ENCODE measurements at regions not wholly inside any gene's neighbourhood (a gene's known extent, or its start where the extent isn't known, plus 50 kb on each side); places are given as distances from the start of the nearest gene placed in this dataset.

GRCh38 chr5:125551246-125551645, 804.8 kb upstream of the ZNF608 start:
- no peak overlapping the region for H3K4me3 ChIP-seq (replicated peaks in 1 of 3; ENCODE audit: insufficient read depth in 1 of 3, low read depth in 1 of 3, low read length in 3 of 3)
- H3K9ac ChIP-seq (replicated peaks; ENCODE audit: extremely low read depth, insufficient read depth, low read length), result no peak overlapping the region
- H3K27me3 ChIP-seq (ENCODE audit: control insufficient read depth in 2 of 2, insufficient read depth in 2 of 2, low read length in 2 of 2), result no peaks in the 10 kb centered on the region
- TF ChIP-seq, protein P1, sequence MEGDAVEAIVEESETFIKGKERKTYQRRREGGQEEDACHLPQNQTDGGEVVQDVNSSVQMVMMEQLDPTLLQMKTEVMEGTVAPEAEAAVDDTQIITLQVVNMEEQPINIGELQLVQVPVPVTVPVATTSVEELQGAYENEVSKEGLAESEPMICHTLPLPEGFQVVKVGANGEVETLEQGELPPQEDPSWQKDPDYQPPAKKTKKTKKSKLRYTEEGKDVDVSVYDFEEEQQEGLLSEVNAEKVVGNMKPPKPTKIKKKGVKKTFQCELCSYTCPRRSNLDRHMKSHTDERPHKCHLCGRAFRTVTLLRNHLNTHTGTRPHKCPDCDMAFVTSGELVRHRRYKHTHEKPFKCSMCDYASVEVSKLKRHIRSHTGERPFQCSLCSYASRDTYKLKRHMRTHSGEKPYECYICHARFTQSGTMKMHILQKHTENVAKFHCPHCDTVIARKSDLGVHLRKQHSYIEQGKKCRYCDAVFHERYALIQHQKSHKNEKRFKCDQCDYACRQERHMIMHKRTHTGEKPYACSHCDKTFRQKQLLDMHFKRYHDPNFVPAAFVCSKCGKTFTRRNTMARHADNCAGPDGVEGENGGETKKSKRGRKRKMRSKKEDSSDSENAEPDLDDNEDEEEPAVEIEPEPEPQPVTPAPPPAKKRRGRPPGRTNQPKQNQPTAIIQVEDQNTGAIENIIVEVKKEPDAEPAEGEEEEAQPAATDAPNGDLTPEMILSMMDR (IDR thresholded peaks at IDR 0.05; ENCODE audit: extremely low read depth in 1 of 2, insufficient read depth in 1 of 2, low read depth in 1 of 2, low read length in 2 of 2), result no peak
- TF ChIP-seq POLR2AphosphoS5 (IDR thresholded peaks at IDR 0.05; ENCODE audit: insufficient read depth, low read depth, low read length) (no peak), FOS (IDR thresholded peaks at IDR 0.05; ENCODE audit: borderline replicate concordance, insufficient read depth, low read length) (no peak), JUN (IDR thresholded peaks at IDR 0.05; ENCODE audit: borderline replicate concordance, insufficient read depth, insufficient read length, low read depth) (no peak), EZH2 (IDR thresholded peaks at IDR 0.05; ENCODE audit: borderline replicate concordance, low read depth, low read length, severe bottlenecking) (no peak), GATA2 (IDR thresholded peaks at IDR 0.05; ENCODE audit: insufficient read depth, insufficient read length, low read depth, low read length) (no peak), POLR2A (IDR thresholded peaks at IDR 0.05; ENCODE audit: low read depth, low read length) (no peak), MYC (IDR thresholded peaks at IDR 0.05; ENCODE audit: low read depth, low read length) (no peak)
- TF ChIP-seq, protein P2, sequence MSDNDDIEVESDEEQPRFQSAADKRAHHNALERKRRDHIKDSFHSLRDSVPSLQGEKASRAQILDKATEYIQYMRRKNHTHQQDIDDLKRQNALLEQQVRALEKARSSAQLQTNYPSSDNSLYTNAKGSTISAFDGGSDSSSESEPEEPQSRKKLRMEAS (IDR thresholded peaks at IDR 0.05; ENCODE audit: insufficient read depth, insufficient read length), result no peak
- no peaks in the 10 kb centered on the region for H3K36me3 ChIP-seq (ENCODE audit: control insufficient read depth in 2 of 2, extremely low read depth in 1 of 2, insufficient read depth in 2 of 2, low read length in 2 of 2)
- FAIRE-seq, result no peak
- no peaks in the 10 kb centered on the region for H4K20me1 ChIP-seq (replicated peaks; ENCODE audit: control insufficient read depth, extremely low read depth, insufficient read depth, low read length)
- ChIA-PET CTCF (interaction anchor here (3.2 to 4.0 kb wide), 2 partner anchors 8 to 66 kb away, joined by 17 to 19 read pairs; no protein-coding TSS in a partner anchor), POLR2A (no interaction called here)
- dilution Hi-C loops (cut with MboI; ENCODE audit: extremely low pct_ligation_motif_present, low sequenced_read_pairs), result no loop called here
- no peak for DNase-seq (ENCODE audit: low read depth, low spot score)
- intact Hi-C loops (cut with micrococcal nuclease), result loop anchor here (2.0 to 10.0 kb wide), 6 partner anchors 274 to 1014 kb away; no protein-coding TSS in a partner anchor
- H2AFZ ChIP-seq (ENCODE audit: low read depth, low read length), result no peak overlapping the region
- no peak overlapping the region for H3K27ac ChIP-seq (ENCODE audit: insufficient read depth, low read depth, low read length)
- H3K79me2 ChIP-seq (ENCODE audit: control insufficient read depth, insufficient read depth, low read length), result no peaks in the 10 kb centered on the region
- H3K4me2 ChIP-seq (ENCODE audit: insufficient read depth, low read length), result no peak overlapping the region
- H3K9me1 ChIP-seq (replicated peaks; ENCODE audit: control insufficient read depth, extremely low read depth, insufficient read depth, low read length), result no peaks in the 10 kb centered on the region
- H3K4me1 ChIP-seq (ENCODE audit: control insufficient read depth, extremely low read depth, insufficient read depth, low read length), result peaks cover 30% of the 10 kb centered on the region
- BruUV-seq (replicated peaks), result no TSS peak
- H3K9me3 ChIP-seq (replicated peaks; ENCODE audit: control insufficient read depth, insufficient read depth, low read length), result no peaks in the 10 kb centered on the region

Data from endothelial cell of umbilical vein (primary cell).